Left ventricle myocardium superior (tissue), 1 donor: ENCODE measurements at regions not wholly inside any gene's neighbourhood (a gene's known extent, or its start where the extent isn't known, plus 50 kb on each side); places are given as distances from the start of the nearest gene placed in this dataset.
A peak's percentile ranks its signal among the peaks of the same experiment; 100 is the strongest.
"Not testable (repeated sequence)": the region's sequence is repeated elsewhere in the genome, so short reads cannot be mapped to it uniquely, and the experiment has no call there.

ENCODE experiments used
- ATAC-seq: fragments of 200-7000 bp; cut with Tn5 transposase; one replicate; pipeline ENCODE4 v1.9.1; 2020; ENCODE audit warnings: mild to moderate bottlenecking, moderate library complexity
- DNase-seq: peaks from one replicate; pipeline ENCODE4 v3.0.0-alpha.2; 2020
- intact Hi-C: fragments of 100-400 bp; cut with micrococcal nuclease; formaldehyde crosslinking; loops from one replicate; pipeline ENCODE4 v1.11.0; 2022
- donor health status: DM: no; HTN: yes; CAD: no; lungs with severe emphysema.

- intact Hi-C loops: no loop called here
These were observed 2471.5 kb downstream of the PCDH9 start for GRCh38 chr13:64758521-64759244.

GRCh38 chr13:64756621-64757020 lies 2473.5 kb downstream of the PCDH9 start:
- DNase-seq (no peak), ATAC-seq (no peak)
- intact Hi-C loops: no loop called here

More at GRCh38 chr13:64758521-64759244, 2471.5 kb downstream of the PCDH9 start:
- no peak for DNase-seq
- ATAC-seq: no peak

DNA sequence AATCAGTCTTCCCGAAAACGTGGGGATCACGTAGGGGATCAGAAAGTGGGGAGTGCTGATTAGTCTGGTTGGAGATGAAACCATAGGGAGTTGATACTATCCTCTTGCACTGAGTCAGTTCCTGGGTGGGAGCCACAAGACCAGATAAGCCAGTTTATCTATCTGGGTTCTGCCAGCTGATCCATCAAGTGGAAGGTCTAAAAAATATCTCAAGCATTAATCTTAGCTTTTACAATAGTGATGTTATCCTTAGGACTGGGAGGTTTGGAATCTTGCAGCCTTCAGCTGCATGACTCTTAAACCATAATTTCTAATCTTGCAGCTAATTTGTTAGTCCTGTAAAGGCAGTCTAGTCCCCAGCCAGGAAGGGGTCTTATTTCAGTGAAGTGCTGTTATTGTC lies 2474.2 kb downstream of the PCDH9 start:
- ATAC-seq (no peak), DNase-seq (peak; percentile 5)
- intact Hi-C loops: no loop called here

GRCh38 chr13:64753233-64754000 lies 2476.7 kb downstream of the PCDH9 start:
- intact Hi-C loops: no loop called here
- ATAC-seq (no peak), DNase-seq (no peak)

- intact Hi-C loops: no loop called here
- DNase-seq (no peak), ATAC-seq (no peak)
These were observed 2480.8 kb downstream of the PCDH9 start for GRCh38 chr13:64749301-64749700.

DNA sequence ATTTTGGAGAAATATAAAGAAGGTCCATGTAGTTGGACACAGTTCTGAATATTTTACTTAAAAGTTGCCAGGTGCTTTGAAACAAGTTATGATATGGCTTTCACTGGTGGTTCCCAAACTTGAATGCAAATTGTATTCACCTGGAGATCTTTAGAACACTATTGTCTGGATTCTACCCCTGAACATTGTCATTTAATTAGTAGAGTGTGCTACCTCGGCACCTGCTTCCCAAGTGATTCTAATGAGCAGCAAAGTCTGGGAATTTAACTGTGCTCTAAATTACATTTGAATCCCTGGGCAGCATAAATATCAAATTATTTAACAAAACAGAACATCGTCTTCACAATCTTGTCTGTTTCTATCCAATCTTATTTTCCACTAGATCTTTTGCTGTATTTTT lies 2483.3 kb downstream of the PCDH9 start:
- intact Hi-C loops: no loop called here
- ATAC-seq: no peak
- no peak for DNase-seq

DNA sequence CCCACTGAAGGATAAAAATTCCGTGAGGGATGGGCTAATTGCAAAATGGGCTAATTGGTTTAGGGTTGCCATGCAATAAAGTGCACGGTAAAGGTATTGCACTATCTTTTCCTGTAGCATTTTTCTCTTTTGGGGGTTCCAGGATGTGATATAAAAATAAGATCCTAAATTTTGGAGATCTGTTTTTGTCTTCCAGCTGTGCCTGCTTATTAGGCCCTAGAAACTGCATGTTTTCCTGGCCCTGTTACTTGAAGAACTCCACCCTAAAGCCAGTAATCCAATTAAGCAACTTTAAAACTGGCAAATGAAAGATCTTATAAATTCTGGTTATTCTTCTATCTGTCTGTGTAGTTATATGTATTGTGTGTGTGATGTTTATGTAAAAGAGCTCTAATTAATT lies 2489.6 kb downstream of the PCDH9 start:
- no peak for ATAC-seq
- intact Hi-C loops: no loop called here

DNA sequence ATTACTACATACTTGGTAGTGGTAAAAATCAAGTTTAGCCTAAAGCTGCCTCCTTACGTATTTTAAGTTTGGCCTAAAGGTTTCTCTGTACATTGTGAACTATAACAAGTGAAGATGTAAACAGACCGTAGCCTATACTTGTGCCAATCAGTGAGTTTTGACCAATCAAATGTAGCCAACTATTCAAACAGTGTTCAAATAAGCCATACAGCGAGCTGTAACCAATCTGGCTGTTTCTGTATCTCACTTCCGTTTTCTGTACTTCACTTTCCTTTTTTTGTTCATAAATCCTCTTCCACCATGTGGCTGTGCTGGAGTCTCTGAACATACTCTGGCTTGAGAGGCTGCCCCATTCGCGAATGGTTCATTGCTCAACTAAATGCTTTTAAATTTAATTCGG lies 2504.6 kb downstream of the PCDH9 start:
- DNase-seq (no peak), ATAC-seq (no peak)
- intact Hi-C loops: no loop called here

More for the DNA sequence above, 2489.6 kb downstream of the PCDH9 start:
- DNase-seq: no peak

GRCh38 chr13:64723724-64724123 lies 2506.4 kb downstream of the PCDH9 start:
- no peak for ATAC-seq
- intact Hi-C loops: no loop called here
- DNase-seq: no peak

- intact Hi-C loops: no loop called here
- DNase-seq (no peak), ATAC-seq (no peak)
These were observed 2512.0 kb downstream of the PCDH9 start for GRCh38 chr13:64718116-64718515.

GRCh38 chr13:64716936-64717335 lies 2513.2 kb downstream of the PCDH9 start:
- intact Hi-C loops: no loop called here
- no peak for ATAC-seq
- no peak for DNase-seq

DNA sequence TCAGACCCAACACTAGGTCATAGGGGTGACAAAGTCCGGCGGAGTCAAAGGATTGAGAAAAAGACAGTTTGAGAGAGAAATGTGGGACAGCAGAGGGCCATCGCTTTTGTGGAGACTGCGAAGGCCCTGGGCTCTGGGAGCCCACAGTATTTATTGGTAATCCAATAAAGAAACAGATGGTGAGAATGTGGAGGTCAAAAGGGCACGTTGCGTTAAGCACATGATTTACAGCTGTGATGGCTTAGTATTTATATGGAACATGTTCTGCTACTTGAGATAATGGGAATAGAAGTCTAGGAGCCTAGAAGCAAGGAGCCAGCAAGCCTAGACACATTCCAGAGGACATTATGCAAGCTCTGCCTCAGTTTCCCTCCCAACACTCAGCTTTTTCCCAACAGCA lies 2521.1 kb downstream of the PCDH9 start:
- ATAC-seq (no peak), DNase-seq (no peak)
- intact Hi-C loops: no loop called here

GRCh38 chr13:64704121-64704649 lies 2526.0 kb downstream of the PCDH9 start:
- no peak for DNase-seq
- ATAC-seq: no peak
- intact Hi-C loops: no loop called here

DNA sequence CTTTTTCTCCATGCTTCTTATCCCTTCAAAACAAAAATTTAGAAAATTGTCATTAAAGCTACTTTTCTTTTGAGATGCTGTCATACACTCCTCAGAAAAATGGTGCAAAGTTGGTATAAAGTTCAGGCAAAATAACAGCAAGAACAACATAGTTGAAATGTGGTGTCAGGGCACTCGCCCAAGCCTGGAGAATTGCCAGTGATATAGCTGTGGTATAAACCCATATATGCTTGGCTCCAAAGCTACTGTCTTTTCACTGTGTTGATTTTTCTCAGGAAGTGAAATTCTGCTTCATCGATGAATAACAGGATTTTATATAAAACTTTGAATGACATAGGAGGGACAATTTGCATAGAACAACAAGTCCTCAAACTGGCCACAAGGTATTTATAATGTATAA lies 2532.9 kb downstream of the PCDH9 start:
- intact Hi-C loops: no loop called here

GRCh38 chr13:64688893-64689677 lies 2541.1 kb downstream of the PCDH9 start:
- ATAC-seq (no peak), DNase-seq (no peak)
- intact Hi-C loops: no loop called here

More for the DNA sequence above, 2532.9 kb downstream of the PCDH9 start:
- DNase-seq (no peak), ATAC-seq (no peak)

GRCh38 chr13:64686536-64686935 lies 2543.6 kb downstream of the PCDH9 start:
- ATAC-seq: not testable (repeated sequence)

DNA sequence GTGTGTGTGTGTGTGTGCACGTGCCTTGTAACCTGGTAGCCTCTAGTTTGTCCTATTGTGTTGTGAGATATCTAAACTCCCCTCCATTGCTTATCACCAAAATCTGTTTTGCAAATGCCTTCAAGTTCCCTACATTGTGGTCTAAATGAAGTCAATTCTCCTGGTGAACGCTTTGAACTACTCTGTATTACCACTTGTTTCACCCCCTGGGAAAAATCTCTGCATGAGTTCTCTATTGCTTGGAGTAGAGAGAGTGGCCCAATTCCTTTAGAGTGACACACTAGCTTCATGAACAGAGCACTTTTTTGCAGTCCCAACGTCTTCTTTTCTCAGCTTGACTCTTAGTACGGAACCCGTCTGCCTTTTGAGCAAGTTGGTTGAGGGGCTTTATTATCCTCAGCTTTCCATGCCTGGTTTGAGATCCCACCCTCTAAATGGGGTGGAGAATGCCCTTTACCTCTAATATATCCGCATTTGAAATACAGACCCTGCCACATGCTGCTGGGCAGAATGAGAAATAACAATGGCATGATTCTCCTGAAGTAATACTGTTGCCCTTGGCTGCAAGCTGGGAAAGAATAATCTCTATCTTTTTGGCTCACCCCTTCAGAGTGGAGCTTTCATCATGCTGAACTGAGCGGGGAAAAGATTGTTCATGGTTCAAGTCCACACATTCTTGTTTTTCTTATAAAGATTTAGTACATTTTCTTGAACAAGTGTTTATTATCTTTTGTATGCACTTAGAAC lies 2545.3 kb downstream of the PCDH9 start:
- DNase-seq (no peak), ATAC-seq (no peak)
- intact Hi-C loops: no loop called here

More at GRCh38 chr13:64686536-64686935, 2543.6 kb downstream of the PCDH9 start:
- DNase-seq, intact Hi-C loops: not testable (repeated sequence)

DNA sequence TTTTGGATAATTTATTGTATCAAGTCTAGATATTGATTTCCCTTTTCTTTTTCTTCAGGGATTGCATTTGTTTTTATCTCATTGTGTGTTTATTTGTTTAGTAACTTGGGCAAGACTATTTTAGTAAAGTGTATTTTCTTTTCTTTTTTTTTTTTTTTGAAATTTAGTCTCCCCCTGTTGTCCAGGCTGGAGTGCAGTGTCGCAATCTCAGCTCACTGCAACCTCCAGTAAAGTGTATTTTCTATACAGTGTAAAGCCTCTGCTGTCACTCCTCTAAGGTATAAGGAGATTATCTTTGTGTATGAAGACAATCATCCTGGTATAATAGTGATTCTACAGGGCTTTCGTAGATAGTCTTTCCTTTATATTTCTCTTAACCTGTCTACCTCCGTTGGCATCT lies 2546.0 kb downstream of the PCDH9 start:
- ATAC-seq (no peak), DNase-seq (no peak)
- intact Hi-C loops: no loop called here

GRCh38 chr13:64680739-64681138 lies 2549.4 kb downstream of the PCDH9 start:
- no peak for DNase-seq
- intact Hi-C loops: no loop called here
- no peak for ATAC-seq
